Activated naive CD8-positive, alpha-beta T cell treated with anti-CD3 and anti-CD28 coated beads for 36 hours (primary cell): ENCODE measurements at regions not wholly inside any gene's neighbourhood (a gene's known extent, or its start where the extent isn't known, plus 50 kb on each side); places are given as distances from the start of the nearest gene placed in this dataset.

ENCODE experiments used
- DNase-seq: peaks from one replicate; pipeline ENCODE4 v3.0.0; 2021
- H3K27ac Mint-ChIP-seq: one replicate; pipeline ENCODE4 v1.8.0; 2022; ENCODE audit warnings: mild to moderate bottlenecking, moderate library complexity, mixed read lengths
- H3K27me3 Mint-ChIP-seq: one replicate; pipeline ENCODE4 v1.8.0; 2022; ENCODE audit warnings: mild to moderate bottlenecking, mixed read lengths
- H3K36me3 Mint-ChIP-seq: one replicate; pipeline ENCODE4 v1.8.0; 2021; ENCODE audit warnings: mild to moderate bottlenecking, mixed read lengths
- H3K4me1 Mint-ChIP-seq: one replicate; pipeline ENCODE4 v1.8.0; 2021; ENCODE audit warnings: mixed read lengths
- H3K4me3 Mint-ChIP-seq: one replicate; pipeline ENCODE4 v1.8.0; 2022; ENCODE audit warnings: mild to moderate bottlenecking, moderate library complexity, mixed read lengths
- H3K9me3 Mint-ChIP-seq: one replicate; pipeline ENCODE4 v1.8.0; 2022; ENCODE audit warnings: mixed read lengths

- peaks cover 1% of the 10 kb centered on the region for H3K9me3 Mint-ChIP-seq
- H3K4me1 Mint-ChIP-seq: no peaks in the 10 kb centered on the region
- no peaks in the 10 kb centered on the region for H3K36me3 Mint-ChIP-seq
- peaks cover 7% of the 10 kb centered on the region for H3K27me3 Mint-ChIP-seq
- H3K27ac Mint-ChIP-seq: no peak overlapping the region
- no peak for DNase-seq
- H3K4me3 Mint-ChIP-seq: no peak overlapping the region
Measured at GRCh38 chr5:3542769-3543168, 52.9 kb upstream of the IRX1 start.

GRCh38 chr5:3542158-3542557, 53.5 kb upstream of the IRX1 start:
- no peaks in the 10 kb centered on the region for H3K36me3 Mint-ChIP-seq
- DNase-seq: no peak
- H3K27me3 Mint-ChIP-seq: peaks cover 6% of the 10 kb centered on the region
- no peak overlapping the region for H3K4me3 Mint-ChIP-seq
- H3K4me1 Mint-ChIP-seq: no peaks in the 10 kb centered on the region
- H3K9me3 Mint-ChIP-seq: peaks cover 3% of the 10 kb centered on the region
- H3K27ac Mint-ChIP-seq: no peak overlapping the region

- no peak for DNase-seq
Measured at GRCh38 chr5:3538886-3539285, 56.7 kb upstream of the IRX1 start.

GRCh38 chr5:3537942-3538341, 57.7 kb upstream of the IRX1 start:
- Mint-ChIP-seq H3K4me1 (no peaks in the 10 kb centered on the region), H3K9me3 (peaks cover 1% of the 10 kb centered on the region), H3K27ac (no peak overlapping the region), H3K4me3 (no peak overlapping the region), H3K36me3 (peaks cover 3% of the 10 kb centered on the region), H3K27me3 (peaks cover 3% of the 10 kb centered on the region)
- DNase-seq: no peak

More at GRCh38 chr5:3538886-3539285, 56.7 kb upstream of the IRX1 start:
- H3K9me3 Mint-ChIP-seq: peaks cover 1% of the 10 kb centered on the region
- H3K27me3 Mint-ChIP-seq: peaks cover 3% of the 10 kb centered on the region
- no peak overlapping the region for H3K4me3 Mint-ChIP-seq
- H3K36me3 Mint-ChIP-seq: peaks cover 3% of the 10 kb centered on the region
- no peaks in the 10 kb centered on the region for H3K4me1 Mint-ChIP-seq
- no peak overlapping the region for H3K27ac Mint-ChIP-seq

GRCh38 chr5:3535414-3536211, 60.0 kb upstream of the IRX1 start:
- no peak overlapping the region for H3K27ac Mint-ChIP-seq

GRCh38 chr5:3534997-3535396, 60.6 kb upstream of the IRX1 start:
- no peak for DNase-seq
- Mint-ChIP-seq H3K27me3 (peaks cover 3% of the 10 kb centered on the region), H3K36me3 (peaks cover 3% of the 10 kb centered on the region), H3K9me3 (peaks cover 1% of the 10 kb centered on the region), H3K4me3 (no peak overlapping the region), H3K27ac (no peak overlapping the region), H3K4me1 (no peaks in the 10 kb centered on the region)

More at GRCh38 chr5:3535414-3536211, 60.0 kb upstream of the IRX1 start:
- H3K36me3 Mint-ChIP-seq: peaks cover 3% of the 10 kb centered on the region
- H3K4me1 Mint-ChIP-seq: no peaks in the 10 kb centered on the region
- H3K27me3 Mint-ChIP-seq: peaks cover 3% of the 10 kb centered on the region
- peaks cover 1% of the 10 kb centered on the region for H3K9me3 Mint-ChIP-seq
- H3K4me3 Mint-ChIP-seq: no peak overlapping the region
- DNase-seq: no peak

GRCh38 chr5:3531320-3531986, 64.2 kb upstream of the IRX1 start:
- no peaks in the 10 kb centered on the region for H3K27me3 Mint-ChIP-seq
- H3K27ac Mint-ChIP-seq: no peak overlapping the region
- peaks cover 3% of the 10 kb centered on the region for H3K36me3 Mint-ChIP-seq
- DNase-seq: no peak
- no peak overlapping the region for H3K4me3 Mint-ChIP-seq
- H3K9me3 Mint-ChIP-seq: no peaks in the 10 kb centered on the region
- H3K4me1 Mint-ChIP-seq: no peaks in the 10 kb centered on the region

- Mint-ChIP-seq H3K4me3 (no peak overlapping the region), H3K27me3 (no peaks in the 10 kb centered on the region), H3K36me3 (peaks cover 3% of the 10 kb centered on the region), H3K4me1 (no peaks in the 10 kb centered on the region), H3K27ac (no peak overlapping the region), H3K9me3 (peaks cover 2% of the 10 kb centered on the region)
- no peak for DNase-seq
Measured at GRCh38 chr5:3530251-3530650, 65.4 kb upstream of the IRX1 start.

- no peaks in the 10 kb centered on the region for H3K36me3 Mint-ChIP-seq
- no peak overlapping the region for H3K4me3 Mint-ChIP-seq
- DNase-seq: no peak
- no peak overlapping the region for H3K27ac Mint-ChIP-seq
- peaks cover 2% of the 10 kb centered on the region for H3K9me3 Mint-ChIP-seq
- no peaks in the 10 kb centered on the region for H3K27me3 Mint-ChIP-seq
- H3K4me1 Mint-ChIP-seq: no peaks in the 10 kb centered on the region
Measured at GRCh38 chr5:3526551-3527185, 69.0 kb upstream of the IRX1 start.

GRCh38 chr5:3522491-3522890, 73.1 kb upstream of the IRX1 start:
- H3K27ac Mint-ChIP-seq: no peak overlapping the region

GRCh38 chr5:3518576-3518975, 77.1 kb upstream of the IRX1 start:
- no peaks in the 10 kb centered on the region for H3K4me1 Mint-ChIP-seq
- H3K27me3 Mint-ChIP-seq: no peaks in the 10 kb centered on the region
- H3K36me3 Mint-ChIP-seq: no peaks in the 10 kb centered on the region
- DNase-seq: no peak
- H3K9me3 Mint-ChIP-seq: no peaks in the 10 kb centered on the region
- H3K4me3 Mint-ChIP-seq: no peak overlapping the region
- H3K27ac Mint-ChIP-seq: no peak overlapping the region

More at GRCh38 chr5:3522491-3522890, 73.1 kb upstream of the IRX1 start:
- no peaks in the 10 kb centered on the region for H3K27me3 Mint-ChIP-seq
- H3K4me1 Mint-ChIP-seq: no peaks in the 10 kb centered on the region
- H3K4me3 Mint-ChIP-seq: no peak overlapping the region
- H3K9me3 Mint-ChIP-seq: peaks cover 2% of the 10 kb centered on the region
- H3K36me3 Mint-ChIP-seq: no peaks in the 10 kb centered on the region
- no peak for DNase-seq

GRCh38 chr5:3518051-3518450, 77.6 kb upstream of the IRX1 start:
- no peak for DNase-seq
- Mint-ChIP-seq H3K36me3 (no peaks in the 10 kb centered on the region), H3K27me3 (no peaks in the 10 kb centered on the region), H3K4me3 (no peak overlapping the region), H3K4me1 (no peaks in the 10 kb centered on the region), H3K9me3 (no peaks in the 10 kb centered on the region), H3K27ac (no peak overlapping the region)

GRCh38 chr5:3517348-3517747, 78.3 kb upstream of the IRX1 start:
- no peaks in the 10 kb centered on the region for H3K4me1 Mint-ChIP-seq
- no peak for DNase-seq
- H3K36me3 Mint-ChIP-seq: no peaks in the 10 kb centered on the region
- no peaks in the 10 kb centered on the region for H3K27me3 Mint-ChIP-seq
- no peak overlapping the region for H3K27ac Mint-ChIP-seq
- H3K9me3 Mint-ChIP-seq: no peaks in the 10 kb centered on the region
- no peak overlapping the region for H3K4me3 Mint-ChIP-seq

GRCh38 chr5:3512361-3513095, 83.1 kb upstream of the IRX1 start:
- H3K27ac Mint-ChIP-seq: no peak overlapping the region
- DNase-seq: no peak
- no peaks in the 10 kb centered on the region for H3K36me3 Mint-ChIP-seq
- H3K4me1 Mint-ChIP-seq: no peaks in the 10 kb centered on the region
- H3K4me3 Mint-ChIP-seq: no peak overlapping the region
- no peaks in the 10 kb centered on the region for H3K27me3 Mint-ChIP-seq
- H3K9me3 Mint-ChIP-seq: no peaks in the 10 kb centered on the region

- Mint-ChIP-seq H3K4me1 (no peaks in the 10 kb centered on the region), H3K9me3 (no peaks in the 10 kb centered on the region), H3K4me3 (no peak overlapping the region), H3K27ac (no peak overlapping the region), H3K27me3 (no peaks in the 10 kb centered on the region), H3K36me3 (no peaks in the 10 kb centered on the region)
- DNase-seq: no peak
Measured at GRCh38 chr5:3511934-3512333, 83.7 kb upstream of the IRX1 start.
